Heart right ventricle (tissue), 16 donors: ENCODE measurements at regions not wholly inside any gene's neighbourhood (a gene's known extent, or its start where the extent isn't known, plus 50 kb on each side); places are given as distances from the start of the nearest gene placed in this dataset.

ENCODE experiments used
- ATAC-seq, 8 donors: fragments of 200-7000 bp; cut with Tn5 transposase; one replicate each; pipeline ENCODE4 v1.9.1; 2020; ENCODE audit warnings: mild to moderate bottlenecking in 8 of 8, moderate library complexity in 8 of 8, moderate number of reproducible peaks in 1 of 8
- DNase-seq, 2 donors: peaks; one replicate each; pipeline ENCODE4 v3.0.0-alpha.2; 2020
- H3K27ac ChIP-seq, 10 donors: fragments of 200-600 bp; sonication (generic) in 2 of 10; one replicate each; pipeline versions ENCODE4 v1.5.0 to v1.8.0; 2020 to 2022; ENCODE audit warnings: mild to moderate bottlenecking in 3 of 10
- H3K27me3 ChIP-seq, 7 donors: fragments of 200-600 bp; one replicate each; pipeline ENCODE4 v1.8.0; 2021 to 2022; ENCODE audit warnings: mild to moderate bottlenecking in 2 of 7
- H3K36me3 ChIP-seq, 9 donors: fragments of 200-600 bp; sonication (generic) in 1 of 9; one replicate each; pipeline versions ENCODE4 v1.5.0 to v1.8.0; 2020 to 2022; ENCODE audit warnings: mild to moderate bottlenecking in 2 of 9
- H3K4me1 ChIP-seq, 9 donors: fragments of 200-600 bp; sonication (generic) in 1 of 9; one replicate each; pipeline versions ENCODE4 v1.5.0 to v1.8.0; 2020 to 2022; ENCODE audit warnings: mild to moderate bottlenecking in 4 of 9
- H3K4me3 ChIP-seq, 10 donors: fragments of 200-600 bp; sonication (generic) in 2 of 10; one replicate each; pipeline versions ENCODE4 v1.5.0 to v1.8.0; 2020 to 2022; ENCODE audit warnings: mild to moderate bottlenecking in 7 of 10, moderate library complexity in 2 of 10
- H3K9me3 ChIP-seq, 11 donors: fragments of 200-600 bp in 10 of 11; sonication (generic) in 2 of 11; one replicate each; pipeline versions ENCODE4 v1.5.0 to v1.8.0; 2013 to 2022; ENCODE audit warnings: mild to moderate bottlenecking in 2 of 11, control low read depth in 1 of 11, moderate library complexity in 1 of 11
- WGBS, 2 donors: extraction: QIAGEN DNeasy Blood & Tissue Kit; methylation state at CpG; one replicate each; pipeline ENCODE4 v1.1.7; 2013; ENCODE audit warnings: inconsistent platforms in 1 of 2; 5-methylcytosine and 5-hydroxymethylcytosine counted together
- intact Hi-C, 10 donors: fragments of 100-400 bp; cut with DNase I; formaldehyde crosslinking; loops; one replicate each; pipeline versions ENCODE4 v1.11.1 to v1.14.2; 2022
- TF ChIP-seq, protein P1 (sequence below), 9 donors: fragments of 200-600 bp; sonication (generic) in 2 of 9; IDR thresholded peaks; one replicate each; pipeline versions ENCODE4 v1.5.0 to v1.8.0; 2021 to 2022; ENCODE audit warnings: antibody characterized with exemption in 9 of 9, mild to moderate bottlenecking in 5 of 9, moderate library complexity in 1 of 9
- donor health status: Arrhythmogenic right ventricular cardiomyopathy.
- donor health status: ischemic (EF 13 %, LVEDD 7.1; RV severe dilation, severe dysfunction).
- donor health status: healthy with polysubstance abuse.
- donor health status: DM: no; HTN: yes; CAD: no.
- donor health status: DM: no; HTN: no; CAD: no.
- donor health status: ischemic (EF 25% LVEDD 6.9; RV normal size, moderate dysfunction).
- donor health status: ischemic (EF 25% LVEDD 5.7; RV mildly dilated, moderate dysfunction).
- donor health status: healthy.
- donor health status: DM: yes; HTN: yes; CAD: no.
- donor health status: Ischemic cardiomyopathy.
- donor health status: ischemic (EF 35%, LVEDD 5.7; RV mildly dilated, moderate dysfunction).
- donor health status: nonischemic (EF 11% LVEDD 7.7; RV severe dilation, severe dysfunction).
- donor health status: DM: yes; HTN: yes; CAD: no.
- donor health status: PGD.
- donor health status: ischemic (EF 29% LVEDD 5.4; RV normal size, mild dysfunction).
- donor health status: nonischemic (EF 23%, LVEDD 6.1; RV moderate dilation, normal function).

GRCh38 chr13:111586291-111586690, 265.8 kb downstream of the TEX29 start:
- intact Hi-C loops, result loop anchor here in 1 of 10 donors (10.0 kb wide), 1 partner anchor 1001 kb away; no protein-coding TSS in a partner anchor
- DNase-seq (no peak), ATAC-seq (no peak)
- TF ChIP-seq, protein P1, sequence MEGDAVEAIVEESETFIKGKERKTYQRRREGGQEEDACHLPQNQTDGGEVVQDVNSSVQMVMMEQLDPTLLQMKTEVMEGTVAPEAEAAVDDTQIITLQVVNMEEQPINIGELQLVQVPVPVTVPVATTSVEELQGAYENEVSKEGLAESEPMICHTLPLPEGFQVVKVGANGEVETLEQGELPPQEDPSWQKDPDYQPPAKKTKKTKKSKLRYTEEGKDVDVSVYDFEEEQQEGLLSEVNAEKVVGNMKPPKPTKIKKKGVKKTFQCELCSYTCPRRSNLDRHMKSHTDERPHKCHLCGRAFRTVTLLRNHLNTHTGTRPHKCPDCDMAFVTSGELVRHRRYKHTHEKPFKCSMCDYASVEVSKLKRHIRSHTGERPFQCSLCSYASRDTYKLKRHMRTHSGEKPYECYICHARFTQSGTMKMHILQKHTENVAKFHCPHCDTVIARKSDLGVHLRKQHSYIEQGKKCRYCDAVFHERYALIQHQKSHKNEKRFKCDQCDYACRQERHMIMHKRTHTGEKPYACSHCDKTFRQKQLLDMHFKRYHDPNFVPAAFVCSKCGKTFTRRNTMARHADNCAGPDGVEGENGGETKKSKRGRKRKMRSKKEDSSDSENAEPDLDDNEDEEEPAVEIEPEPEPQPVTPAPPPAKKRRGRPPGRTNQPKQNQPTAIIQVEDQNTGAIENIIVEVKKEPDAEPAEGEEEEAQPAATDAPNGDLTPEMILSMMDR (IDR thresholded peaks at IDR 0.05), result no peak
- H3K4me3 ChIP-seq, result no peak overlapping the region
- no peaks in the 10 kb centered on the region for H3K36me3 ChIP-seq
- no peaks in the 10 kb centered on the region for H3K4me1 ChIP-seq
- whole genome bisulfite sequencing, 2 donors, result 87 to 92% methylated on average over 27 of the region's 27 CpGs
- H3K9me3 ChIP-seq, result no peaks in the 10 kb centered on the region
- H3K27ac ChIP-seq, result no peak overlapping the region
- peaks cover 0 to 17% (median 3%) of the 10 kb centered on the region in 7 donors for H3K27me3 ChIP-seq

DNA sequence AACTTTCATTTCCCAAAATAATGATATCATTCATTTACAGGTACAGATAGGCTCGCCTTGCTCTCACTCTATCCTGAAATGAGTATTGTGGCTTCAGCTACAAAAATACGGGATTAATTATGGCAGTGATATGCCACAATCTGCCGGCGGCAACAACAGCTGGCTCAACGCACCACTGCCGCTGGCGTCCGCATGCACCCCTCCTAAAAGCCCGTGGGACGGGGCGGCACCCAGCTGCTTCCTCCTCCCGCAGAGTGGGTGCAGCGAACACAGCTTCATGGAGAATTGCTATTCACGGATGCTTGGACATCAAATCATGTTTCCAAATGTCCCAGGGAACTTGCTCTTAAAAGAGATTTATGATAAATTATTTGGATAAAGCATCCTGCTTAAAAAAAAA, 266.8 kb downstream of the TEX29 start:
- WGBS, 2 donors, result 85 to 87% methylated on average over 14 of the region's 14 CpGs

DNA sequence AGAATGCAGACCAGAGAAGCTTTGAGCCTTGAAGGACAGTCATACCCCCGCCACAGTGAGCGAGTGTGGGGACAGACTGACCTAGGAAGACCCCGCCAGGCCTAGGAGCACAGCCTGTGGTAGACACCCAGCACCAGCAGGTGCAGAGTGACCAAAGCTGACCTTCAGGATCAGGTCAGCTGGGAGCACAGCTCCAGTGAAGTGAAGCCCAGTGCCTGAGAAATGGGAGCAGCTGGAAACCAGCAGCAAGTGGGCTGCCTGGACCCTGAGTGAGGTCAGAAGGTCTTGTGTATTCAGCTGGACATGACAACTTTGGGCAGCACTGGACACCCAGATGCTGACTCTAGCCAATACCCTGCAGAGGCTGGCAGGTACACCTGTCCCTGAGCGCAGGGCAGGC, 268.9 kb downstream of the TEX29 start:
- Histone ChIP-seq H3K27ac (no peak overlapping the region), H3K36me3 (no peaks in the 10 kb centered on the region), H3K27me3 (peaks cover 0 to 17% (median 2%) of the 10 kb centered on the region in 7 donors), H3K4me3 (no peak overlapping the region), H3K4me1 (no peaks in the 10 kb centered on the region), H3K9me3 (peaks cover 0 to 6% (median 0%) of the 10 kb centered on the region in 11 donors)
- no peak for DNase-seq
- TF ChIP-seq, protein P1 (IDR thresholded peaks at IDR 0.05), result no peak
- intact Hi-C loops, result loop anchor here in 1 of 10 donors (10.0 kb wide), 1 partner anchor 1005 kb away; no protein-coding TSS in a partner anchor
- no peak for ATAC-seq
- WGBS, 2 donors, result 76 to 83% methylated on average over 4 of the region's 4 CpGs

More for the DNA sequence above, 266.8 kb downstream of the TEX29 start:
- H3K9me3 ChIP-seq, result no peaks in the 10 kb centered on the region
- H3K4me3 ChIP-seq, result no peak overlapping the region
- H3K27me3 ChIP-seq, result peaks cover 0 to 17% (median 3%) of the 10 kb centered on the region in 7 donors
- H3K27ac ChIP-seq, result no peak overlapping the region
- intact Hi-C loops, result loop anchor here in 1 of 10 donors (10.0 kb wide), 1 partner anchor 1002 kb away; no protein-coding TSS in a partner anchor
- no peaks in the 10 kb centered on the region for H3K36me3 ChIP-seq
- H3K4me1 ChIP-seq, result no peaks in the 10 kb centered on the region
- no peak for ATAC-seq
- no peak for DNase-seq
- TF ChIP-seq, protein P1 (IDR thresholded peaks at IDR 0.05), result no peak

DNA sequence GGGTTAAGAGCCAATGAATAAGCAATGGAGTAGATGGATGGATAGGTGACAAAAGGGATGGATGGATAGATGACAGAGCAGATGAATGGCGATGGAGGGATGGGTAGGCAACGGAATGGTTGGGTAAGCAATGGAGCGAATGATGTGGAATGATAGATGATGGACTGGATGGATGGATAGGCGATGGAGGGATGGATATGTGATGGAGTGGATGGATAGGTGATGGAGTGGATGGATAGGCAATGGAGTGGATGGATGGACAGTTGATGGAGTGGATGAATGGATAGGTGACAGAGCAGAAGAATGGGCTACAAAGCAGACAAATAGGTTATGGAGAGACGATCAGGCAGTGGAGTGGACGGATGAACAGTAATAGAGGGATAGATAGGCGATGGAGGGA, 269.6 kb downstream of the TEX29 start:
- peaks cover 0 to 6% (median 0%) of the 10 kb centered on the region in 11 donors for H3K9me3 ChIP-seq
- 89 to 90% methylated on average over 7 of the region's 7 CpGs for WGBS, 2 donors
- intact Hi-C loops, result loop anchor here in 1 of 10 donors (10.0 kb wide), 1 partner anchor 1005 kb away; no protein-coding TSS in a partner anchor
- ATAC-seq (no peak), DNase-seq (no peak)
- no peak overlapping the region for H3K4me3 ChIP-seq
- no peaks in the 10 kb centered on the region for H3K4me1 ChIP-seq
- H3K27ac ChIP-seq, result no peak overlapping the region
- no peaks in the 10 kb centered on the region for H3K36me3 ChIP-seq
- peaks cover 0 to 16% (median 0%) of the 10 kb centered on the region in 7 donors for H3K27me3 ChIP-seq
- TF ChIP-seq, protein P1 (IDR thresholded peaks at IDR 0.05), result no peak
